Neuronal stem cell (in vitro differentiated cells): ENCODE measurements at regions not wholly inside any gene's neighbourhood (a gene's known extent, or its start where the extent isn't known, plus 50 kb on each side); places are given as distances from the start of the nearest gene placed in this dataset.

ENCODE experiments used
- DNase-seq: peaks from one replicate; pipeline ENCODE4 v3.0.0-alpha.2; 2013; ENCODE audit warnings: low spot score
- H2AFZ ChIP-seq: one replicate; pipeline ENCODE4 v1.6.1; 2013; ENCODE audit warnings: mild to moderate bottlenecking, low read length, inconsistent platforms
- H2AK5ac ChIP-seq: 2 replicates; pipeline ENCODE4 v1.6.1; 2013; ENCODE audit warnings: low read depth, mild to moderate bottlenecking, inconsistent platforms, low read length, moderate library complexity, mixed read lengths
- H2BK120ac ChIP-seq: 2 replicates; pipeline ENCODE4 v1.6.1; 2013; ENCODE audit warnings: low read depth, mild to moderate bottlenecking, inconsistent platforms, low read length, moderate library complexity, mixed read lengths
- H2BK12ac ChIP-seq: one replicate; pipeline ENCODE4 v1.6.1; 2013; ENCODE audit warnings: low read length, inconsistent platforms
- H2BK15ac ChIP-seq: 2 replicates; pipeline ENCODE4 v1.6.1; 2013; ENCODE audit warnings: mild to moderate bottlenecking, low read length, inconsistent platforms, mixed read lengths
- H2BK5ac ChIP-seq: one replicate; pipeline ENCODE4 v1.6.1; 2013; ENCODE audit warnings: inconsistent platforms, mild to moderate bottlenecking, low read length, moderate library complexity
- H3K14ac ChIP-seq: one replicate; pipeline ENCODE4 v1.6.1; 2013; ENCODE audit warnings: low read length, inconsistent platforms
- H3K18ac ChIP-seq: 2 replicates; pipeline ENCODE4 v1.6.1; 2013; ENCODE audit warnings: low read length, inconsistent platforms
- H3K23ac ChIP-seq: 2 replicates; pipeline ENCODE4 v1.6.1; 2013; ENCODE audit warnings: low read depth, mild to moderate bottlenecking, mixed read lengths, low read length, inconsistent platforms; ENCODE audit not compliant: poor library complexity
- H3K27ac ChIP-seq: replicated peaks from 3 replicates; pipeline ENCODE4 v1.5.1; 2013; ENCODE audit warnings: low read length, inconsistent platforms
- H3K27me3 ChIP-seq, 3 experiments: 2 replicates each; pipeline ENCODE4 v1.6.1; 2013; ENCODE audit warnings: low read length in 3 of 3, mild to moderate bottlenecking in 2 of 3, inconsistent platforms in 1 of 3, low read depth in 1 of 3, mixed read lengths in 1 of 3, moderate library complexity in 1 of 3; ENCODE audit not compliant: control insufficient read depth in 3 of 3, insufficient read depth in 3 of 3
- H3K36me3 ChIP-seq, 2 donors: replicated peaks in 1 of 2; 2 replicates each; pipeline ENCODE4 v1.6.1; 2013; ENCODE audit warnings: low read length in 2 of 2; ENCODE audit not compliant: control insufficient read depth in 2 of 2, insufficient read depth in 2 of 2
- H3K4ac ChIP-seq: 2 replicates; pipeline ENCODE4 v1.6.1; 2013; ENCODE audit warnings: inconsistent platforms, mild to moderate bottlenecking, low read length, moderate library complexity
- H3K4me1 ChIP-seq, 2 donors: 1 replicate in 1 of 2; 2 replicates in 1 of 2; pipeline ENCODE4 v1.6.1; 2013; ENCODE audit warnings: low read length in 2 of 2, low read depth in 1 of 2; ENCODE audit not compliant: control insufficient read depth in 2 of 2, insufficient read depth in 1 of 2
- H3K4me2 ChIP-seq: one replicate; pipeline ENCODE4 v1.6.1; 2013; ENCODE audit warnings: mild to moderate bottlenecking, low read length, inconsistent platforms; ENCODE audit not compliant: insufficient read depth, poor library complexity, severe bottlenecking
- H3K4me3 ChIP-seq, 2 donors: 2 replicates each; pipeline ENCODE4 v1.5.1; 2013; ENCODE audit warnings: low read length in 2 of 2, mild to moderate bottlenecking in 2 of 2, inconsistent platforms in 1 of 2, moderate library complexity in 1 of 2
- H3K79me1 ChIP-seq: one replicate; pipeline ENCODE4 v1.6.1; 2013; ENCODE audit warnings: low read depth, mild to moderate bottlenecking, inconsistent platforms, low read length, moderate library complexity
- H3K9ac ChIP-seq: one replicate; pipeline ENCODE4 v1.6.1; 2013; ENCODE audit warnings: mild to moderate bottlenecking, low read depth, low read length, inconsistent platforms; ENCODE audit not compliant: poor library complexity
- H3K9me3 ChIP-seq, 2 donors: replicated peaks in 1 of 2; 2 replicates each; pipeline versions ENCODE3 to v1.6.1; 2013; ENCODE audit warnings: low read length in 2 of 2, mild to moderate bottlenecking in 2 of 2, inconsistent platforms in 1 of 2, low read depth in 1 of 2, mixed read lengths in 1 of 2, moderate library complexity in 1 of 2; ENCODE audit not compliant: control insufficient read depth in 2 of 2, insufficient read depth in 1 of 2
- H4K8ac ChIP-seq: one replicate; pipeline ENCODE4 v1.6.1; 2013; ENCODE audit warnings: low read depth, mild to moderate bottlenecking, inconsistent platforms, low read length, moderate library complexity
- H4K91ac ChIP-seq: one replicate; pipeline ENCODE4 v1.6.1; 2013; ENCODE audit warnings: low read length, low read depth, mild to moderate bottlenecking, inconsistent platforms; ENCODE audit not compliant: poor library complexity
- WGBS, 2 donors: extraction: QIAGEN DNeasy Blood & Tissue Kit; methylation state at CpG; one replicate each; pipeline ENCODE4 v1.1.7; 2013; ENCODE audit warnings: missing lambda C conversion rate in 2 of 2, mixed read lengths in 1 of 2; ENCODE audit not compliant: insufficient read length in 2 of 2, insufficient replicate concordance in 1 of 2; ENCODE audit errors: extremely low coverage in 2 of 2; 5-methylcytosine and 5-hydroxymethylcytosine counted together

- Histone ChIP-seq H3K18ac (no peak overlapping the region), H4K8ac (no peak overlapping the region), H4K91ac (no peak overlapping the region), H2BK120ac (no peak overlapping the region), H3K4me3 (no peak overlapping the region), H3K23ac (no peak overlapping the region), H3K27me3 (no peaks in the 10 kb centered on the region), H3K4me2 (no peak overlapping the region), H2BK12ac (no peak overlapping the region), H3K9me3 (no peaks in the 10 kb centered on the region), H3K14ac (no peak overlapping the region), H3K9ac (no peak overlapping the region), H3K4me1 (no peaks in the 10 kb centered on the region), H2AFZ (no peak overlapping the region), H3K27ac (no peak overlapping the region), H3K4ac (no peak overlapping the region), H2BK15ac (no peak overlapping the region), H3K79me1 (no peaks in the 10 kb centered on the region), H2BK5ac (no peak overlapping the region), H2AK5ac (no peak overlapping the region), H3K36me3 (no peaks in the 10 kb centered on the region)
- DNase-seq: no peak
Observed at GRCh38 chr6:18640134-18640533, 253.0 kb downstream of the RNF144B start.

- WGBS, 2 donors: no CpG with 5 or more reads among the region's 1 CpG
- Histone ChIP-seq H2BK120ac (no peak overlapping the region), H2AK5ac (no peak overlapping the region), H3K4me2 (no peak overlapping the region), H3K79me1 (no peaks in the 10 kb centered on the region), H3K4ac (no peak overlapping the region), H2AFZ (no peak overlapping the region), H3K27me3 (no peaks in the 10 kb centered on the region), H3K36me3 (no peaks in the 10 kb centered on the region), H3K23ac (no peak overlapping the region), H2BK12ac (no peak overlapping the region), H3K14ac (no peak overlapping the region), H2BK15ac (no peak overlapping the region), H3K18ac (no peak overlapping the region), H3K4me1 (no peaks in the 10 kb centered on the region), H4K91ac (no peak overlapping the region), H4K8ac (no peak overlapping the region), H3K4me3 (no peak overlapping the region), H3K9me3 (no peaks in the 10 kb centered on the region), H3K27ac (no peak overlapping the region), H3K9ac (no peak overlapping the region), H2BK5ac (no peak overlapping the region)
- no peak for DNase-seq
Observed at GRCh38 chr6:18640754-18641153, 253.6 kb downstream of the RNF144B start.

- Histone ChIP-seq H3K27ac (no peak overlapping the region), H4K91ac (no peak overlapping the region), H3K23ac (no peak overlapping the region), H3K9ac (no peak overlapping the region), H2BK12ac (no peak overlapping the region), H3K14ac (no peak overlapping the region), H2BK5ac (no peak overlapping the region), H4K8ac (no peak overlapping the region), H3K4ac (no peak overlapping the region), H2BK120ac (no peak overlapping the region), H2AK5ac (no peak overlapping the region), H2BK15ac (no peak overlapping the region), H3K4me3 (no peak overlapping the region), H3K4me2 (no peak overlapping the region), H3K36me3 (no peaks in the 10 kb centered on the region), H3K18ac (no peak overlapping the region), H3K9me3 (no peaks in the 10 kb centered on the region), H2AFZ (no peak overlapping the region), H3K27me3 (peaks cover 0 to 3% (median 0%) of the 10 kb centered on the region in 3 experiments), H3K79me1 (peaks cover 2% of the 10 kb centered on the region), H3K4me1 (no peaks in the 10 kb centered on the region)
- DNase-seq: no peak
Observed at GRCh38 chr6:18654821-18655220, 267.7 kb downstream of the RNF144B start.

GRCh38 chr6:18656506-18656905 lies 269.4 kb downstream of the RNF144B start:
- Histone ChIP-seq H2BK5ac (no peak overlapping the region), H3K4me2 (no peak overlapping the region), H2AFZ (no peak overlapping the region), H3K4me3 (no peak overlapping the region), H4K91ac (no peak overlapping the region), H3K27me3 (peaks cover 0 to 3% (median 0%) of the 10 kb centered on the region in 3 experiments), H2BK120ac (no peak overlapping the region), H3K9me3 (no peaks in the 10 kb centered on the region), H3K27ac (no peak overlapping the region), H3K4ac (no peak overlapping the region), H4K8ac (no peak overlapping the region), H2AK5ac (peak overlapping the region; percentile 10), H2BK12ac (no peak overlapping the region), H3K9ac (no peak overlapping the region), H3K18ac (peak overlapping the region; percentile 51), H3K36me3 (no peaks in the 10 kb centered on the region), H3K14ac (no peak overlapping the region), H3K4me1 (no peaks in the 10 kb centered on the region), H2BK15ac (no peak overlapping the region), H3K79me1 (peaks cover 2% of the 10 kb centered on the region), H3K23ac (no peak overlapping the region)
- WGBS, 2 donors: no CpG with 5 or more reads among the region's 5 CpGs
- no peak for DNase-seq
